ENCODE measurements at regions not wholly inside any gene's neighbourhood (a gene's known extent, or its start where the extent isn't known, plus 50 kb on each side); places are given as distances from the start of the nearest gene placed in this dataset.

GRCh38 chr7:1346851-1347250 is 112.4 kb downstream of the MICALL2 start:
- Mint-ChIP-seq H3K4me1 (no peaks in the 10 kb centered on the region), H3K27ac (no peak overlapping the region), H3K9me3 (peaks cover 2 to 9% (median 8%) of the 10 kb centered on the region in 7 donors), H3K4me3 (no peak overlapping the region), H3K36me3 (no peaks in the 10 kb centered on the region), H3K27me3 (ENCODE audit: low read depth in 3 of 3) (peaks cover 0 to 20% (median 7%) of the 10 kb centered on the region in 3 donors)
- H3K36me3 ChIP-seq (replicated peaks in 1 of 2; ENCODE audit: control insufficient read depth in 1 of 2, insufficient read depth in 2 of 2, low read length in 2 of 2), result no peaks in the 10 kb centered on the region
- 93% methylated on average over 7 of the region's 12 CpGs for WGBS (ENCODE audit: insufficient coverage)
- no peaks in the 10 kb centered on the region for H3K27me3 ChIP-seq (ENCODE audit: control insufficient read depth in 2 of 2, insufficient read depth in 2 of 2, low read length in 2 of 2)
- no peak for TF ChIP-seq CTCF (IDR thresholded peaks at IDR 0.05)
- H3K4me1 ChIP-seq (ENCODE audit: control insufficient read depth in 1 of 2, insufficient read depth in 2 of 2, low read length in 2 of 2), result no peaks in the 10 kb centered on the region
- no peak for DNase-seq
- no peak overlapping the region for H3K27ac ChIP-seq (ENCODE audit: low read depth in 1 of 2, low read length in 2 of 2)
- no peaks in the 10 kb centered on the region for H4K20me1 ChIP-seq (ENCODE audit: insufficient read depth, low read length)
- H3K79me2 ChIP-seq (ENCODE audit: insufficient read depth, low read length), result no peaks in the 10 kb centered on the region
- intact Hi-C loops (cut with micrococcal nuclease), result no loop called here
- H3K4me3 ChIP-seq (replicated peaks in 1 of 3; ENCODE audit: low read depth in 2 of 3, low read length in 3 of 3), result no peak overlapping the region
- H3K9me3 ChIP-seq (replicated peaks in 1 of 2; ENCODE audit: control insufficient read depth in 1 of 2, insufficient read depth in 1 of 2, low read length in 2 of 2), result peaks cover 0 to 9% of the 10 kb centered on the region in 2 donors
- no peak overlapping the region for H3K9ac ChIP-seq (ENCODE audit: insufficient read depth, low read length, poor library complexity, severe bottlenecking)
- H3K4me2 ChIP-seq (replicated peaks; ENCODE audit: extremely low read depth, low read length, poor library complexity, severe bottlenecking), result no peak overlapping the region
- no peak overlapping the region for H2AFZ ChIP-seq (ENCODE audit: insufficient read depth, low read depth, low read length, poor library complexity, severe bottlenecking)

GRCh38 chr7:1348096-1348822 is 111.0 kb downstream of the MICALL2 start:
- Histone ChIP-seq H3K4me1 (ENCODE audit: control insufficient read depth in 1 of 2, insufficient read depth in 2 of 2, low read length in 2 of 2) (no peaks in the 10 kb centered on the region), H3K4me2 (replicated peaks; ENCODE audit: extremely low read depth, low read length, poor library complexity, severe bottlenecking) (no peak overlapping the region), H3K4me3 (replicated peaks in 1 of 3; ENCODE audit: low read depth in 2 of 3, low read length in 3 of 3) (no peak overlapping the region), H3K79me2 (ENCODE audit: insufficient read depth, low read length) (no peaks in the 10 kb centered on the region), H3K27me3 (ENCODE audit: control insufficient read depth in 2 of 2, insufficient read depth in 2 of 2, low read length in 2 of 2) (no peaks in the 10 kb centered on the region), H3K9ac (ENCODE audit: insufficient read depth, low read length, poor library complexity, severe bottlenecking) (no peak overlapping the region), H2AFZ (ENCODE audit: insufficient read depth, low read depth, low read length, poor library complexity, severe bottlenecking) (no peak overlapping the region), H3K9me3 (replicated peaks in 1 of 2; ENCODE audit: control insufficient read depth in 1 of 2, insufficient read depth in 1 of 2, low read length in 2 of 2) (peaks cover 0 to 7% of the 10 kb centered on the region in 2 donors), H3K36me3 (replicated peaks in 1 of 2; ENCODE audit: control insufficient read depth in 1 of 2, insufficient read depth in 2 of 2, low read length in 2 of 2) (no peaks in the 10 kb centered on the region), H4K20me1 (ENCODE audit: insufficient read depth, low read length) (no peaks in the 10 kb centered on the region), H3K27ac (ENCODE audit: low read depth in 1 of 2, low read length in 2 of 2) (no peak overlapping the region)
- H3K9me3 Mint-ChIP-seq, result peaks cover 2 to 5% (median 3%) of the 10 kb centered on the region in 7 donors
- no peak overlapping the region for H3K27ac Mint-ChIP-seq
- no peak overlapping the region for H3K4me3 Mint-ChIP-seq
- no peak for TF ChIP-seq CTCF (IDR thresholded peaks at IDR 0.05)
- no peaks in the 10 kb centered on the region for H3K36me3 Mint-ChIP-seq
- peaks cover 0 to 19% (median 7%) of the 10 kb centered on the region in 3 donors for H3K27me3 Mint-ChIP-seq (ENCODE audit: low read depth in 3 of 3)
- H3K4me1 Mint-ChIP-seq, result no peaks in the 10 kb centered on the region
- DNase-seq, result no peak
- intact Hi-C loops (cut with micrococcal nuclease), result no loop called here
- WGBS (ENCODE audit: insufficient coverage), result 62% methylated on average over 22 of the region's 28 CpGs

Measured in CD14-positive monocyte (primary cell).